DND-41 (cell line): ENCODE measurements at regions not wholly inside any gene's neighbourhood (a gene's known extent, or its start where the extent isn't known, plus 50 kb on each side); places are given as distances from the start of the nearest gene placed in this dataset.

Experiments
- EZH2 ChIP-seq: IDR thresholded peaks from 3 replicates; pipeline ENCODE4 v1.6.1; 2012; ENCODE audit warnings: borderline replicate concordance, low read depth, mild to moderate bottlenecking, moderate library complexity, low read length, inconsistent platforms; ENCODE audit not compliant: severe bottlenecking
- TF ChIP-seq, protein P1 (sequence below): IDR thresholded peaks from 2 replicates; pipeline ENCODE4 v1.5.1; 2012; ENCODE audit warnings: borderline replicate concordance, low read length, moderate library complexity, mild to moderate bottlenecking; ENCODE audit not compliant: poor library complexity, severe bottlenecking; ENCODE audit errors: extremely low read depth

DNA sequence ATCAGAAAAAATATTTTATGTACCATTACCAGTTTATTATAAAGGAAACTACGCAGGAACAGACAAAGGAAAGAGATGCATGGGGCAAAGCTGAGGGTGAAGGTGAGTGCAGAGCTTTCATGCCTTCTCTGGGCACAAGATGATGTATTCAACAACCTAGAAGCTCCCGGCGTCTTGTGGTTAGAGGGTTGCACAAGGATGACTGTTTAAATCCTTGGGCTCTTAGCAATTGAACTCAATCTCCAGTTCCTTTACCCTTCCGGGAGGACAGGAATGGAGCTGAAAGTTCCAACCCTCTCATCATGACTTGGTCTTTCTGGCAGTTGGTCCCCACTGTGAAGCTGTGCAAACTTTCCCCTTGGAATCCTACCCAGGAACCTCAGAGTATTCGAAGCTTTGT lies 542.0 kb downstream of the EPHA3 start:
- no peak for TF ChIP-seq EZH2
- TF ChIP-seq, protein P1, sequence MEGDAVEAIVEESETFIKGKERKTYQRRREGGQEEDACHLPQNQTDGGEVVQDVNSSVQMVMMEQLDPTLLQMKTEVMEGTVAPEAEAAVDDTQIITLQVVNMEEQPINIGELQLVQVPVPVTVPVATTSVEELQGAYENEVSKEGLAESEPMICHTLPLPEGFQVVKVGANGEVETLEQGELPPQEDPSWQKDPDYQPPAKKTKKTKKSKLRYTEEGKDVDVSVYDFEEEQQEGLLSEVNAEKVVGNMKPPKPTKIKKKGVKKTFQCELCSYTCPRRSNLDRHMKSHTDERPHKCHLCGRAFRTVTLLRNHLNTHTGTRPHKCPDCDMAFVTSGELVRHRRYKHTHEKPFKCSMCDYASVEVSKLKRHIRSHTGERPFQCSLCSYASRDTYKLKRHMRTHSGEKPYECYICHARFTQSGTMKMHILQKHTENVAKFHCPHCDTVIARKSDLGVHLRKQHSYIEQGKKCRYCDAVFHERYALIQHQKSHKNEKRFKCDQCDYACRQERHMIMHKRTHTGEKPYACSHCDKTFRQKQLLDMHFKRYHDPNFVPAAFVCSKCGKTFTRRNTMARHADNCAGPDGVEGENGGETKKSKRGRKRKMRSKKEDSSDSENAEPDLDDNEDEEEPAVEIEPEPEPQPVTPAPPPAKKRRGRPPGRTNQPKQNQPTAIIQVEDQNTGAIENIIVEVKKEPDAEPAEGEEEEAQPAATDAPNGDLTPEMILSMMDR, result no peak
